ENCODE measurements at regions not wholly inside any gene's neighbourhood (a gene's known extent, or its start where the extent isn't known, plus 50 kb on each side); places are given as distances from the start of the nearest gene placed in this dataset.
"Not testable (repeated sequence)": the region's sequence is repeated elsewhere in the genome, so short reads cannot be mapped to it uniquely, and the experiment has no call there.

DNA sequence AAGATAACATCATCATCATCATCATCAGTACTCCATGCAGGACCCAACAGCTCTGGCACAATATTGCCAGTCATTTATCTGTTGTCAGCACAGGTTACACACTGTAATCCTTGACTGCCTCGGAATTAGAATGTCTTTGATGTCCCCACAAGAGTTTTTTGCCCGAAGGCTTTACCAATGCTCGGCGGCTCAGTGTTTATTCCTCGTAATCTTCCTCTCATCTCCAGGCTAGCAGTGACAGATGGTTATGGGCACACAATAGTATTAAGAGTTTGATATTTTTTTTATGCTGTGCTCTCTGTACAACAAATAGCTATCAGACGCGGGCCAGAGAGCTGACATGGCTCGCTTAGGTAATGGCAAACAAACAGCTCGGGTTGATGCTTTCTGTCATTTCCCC, 515.2 kb downstream of the ZEB2 start:
- ChIA-PET CTCF (interaction anchor here (1.9 kb wide), 1 partner anchor 9 kb away, joined by 6 read pairs; no protein-coding TSS in a partner anchor), POLR2A (no interaction called here)
- H3K4me3 ChIP-seq (ENCODE audit: low read depth, low read length): no peak overlapping the region
- DNase-seq (ENCODE audit: low read depth, low spot score): no peak
- no peak for TF ChIP-seq CTCF (IDR thresholded peaks at IDR 0.05; ENCODE audit: insufficient read depth, low read length, missing control alignments)

DNA sequence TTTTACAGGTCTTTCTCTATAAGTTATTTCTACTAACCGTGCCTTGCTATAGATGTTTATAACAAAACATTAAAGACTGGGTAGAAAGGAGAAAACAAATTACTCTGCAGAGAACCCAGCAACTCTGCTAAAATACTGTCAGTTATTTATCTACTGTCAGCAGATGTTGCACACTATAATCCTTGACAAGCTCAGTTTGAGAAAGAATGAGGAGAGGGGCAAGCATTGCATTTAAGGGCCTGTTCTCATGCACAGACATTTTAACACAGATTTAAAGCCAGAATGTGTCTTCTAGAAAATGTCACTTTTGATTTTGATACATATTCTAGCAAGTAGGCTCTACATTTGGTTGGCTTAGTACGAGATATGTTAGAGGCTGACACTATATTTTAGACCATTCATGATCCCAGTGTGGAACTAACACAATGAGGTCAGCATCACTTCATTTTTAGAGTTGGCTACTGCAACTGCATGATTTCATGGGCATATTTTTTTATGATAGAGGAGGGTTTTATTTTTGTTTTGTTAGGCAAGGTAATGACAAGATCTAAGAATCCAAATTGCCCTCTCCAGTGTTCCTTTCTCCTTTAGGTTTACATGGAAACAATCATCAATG, 516.4 kb downstream of the ZEB2 start:
- CTCF ChIA-PET: no interaction called here
- POLR2A ChIA-PET: no interaction called here
- TF ChIP-seq CTCF (IDR thresholded peaks at IDR 0.05; ENCODE audit: insufficient read depth, low read length, missing control alignments): no peak
- DNase-seq (ENCODE audit: low read depth, low spot score): no peak
- H3K4me3 ChIP-seq (ENCODE audit: low read depth, low read length): no peak overlapping the region

GRCh38 chr2:143996974-143997373, 522.9 kb downstream of the ZEB2 start:
- H3K4me3 ChIP-seq (ENCODE audit: low read depth, low read length): no peak overlapping the region
- TF ChIP-seq CTCF (IDR thresholded peaks at IDR 0.05; ENCODE audit: insufficient read depth, low read length, missing control alignments): no peak
- ChIA-PET CTCF (no interaction called here), POLR2A (no interaction called here)
- DNase-seq (ENCODE audit: low read depth, low spot score): no peak

DNA sequence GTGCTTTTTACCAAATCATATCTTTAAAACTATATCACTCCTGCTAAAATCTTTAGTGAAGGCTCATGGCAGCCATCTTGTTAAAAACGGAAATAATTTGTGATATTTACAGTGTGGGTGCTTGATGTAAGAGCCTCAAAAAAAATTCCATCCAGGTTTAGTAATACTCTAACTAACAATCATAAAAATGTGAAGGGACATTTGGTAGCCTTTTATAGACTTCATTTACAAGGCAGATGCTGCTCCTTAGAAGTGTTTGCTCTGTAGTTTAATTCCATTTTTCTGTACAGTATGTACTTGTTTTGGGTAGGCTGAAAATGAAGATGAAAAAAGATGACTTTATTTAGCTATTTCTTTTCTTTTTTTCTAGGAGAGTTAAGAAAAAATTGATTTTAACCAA, 525.0 kb downstream of the ZEB2 start:
- ChIA-PET CTCF (no interaction called here), POLR2A (no interaction called here)
- TF ChIP-seq CTCF (IDR thresholded peaks at IDR 0.05; ENCODE audit: insufficient read depth, low read length, missing control alignments): no peak
- DNase-seq (ENCODE audit: low read depth, low spot score): no peak
- no peak overlapping the region for H3K4me3 ChIP-seq (ENCODE audit: low read depth, low read length)

DNA sequence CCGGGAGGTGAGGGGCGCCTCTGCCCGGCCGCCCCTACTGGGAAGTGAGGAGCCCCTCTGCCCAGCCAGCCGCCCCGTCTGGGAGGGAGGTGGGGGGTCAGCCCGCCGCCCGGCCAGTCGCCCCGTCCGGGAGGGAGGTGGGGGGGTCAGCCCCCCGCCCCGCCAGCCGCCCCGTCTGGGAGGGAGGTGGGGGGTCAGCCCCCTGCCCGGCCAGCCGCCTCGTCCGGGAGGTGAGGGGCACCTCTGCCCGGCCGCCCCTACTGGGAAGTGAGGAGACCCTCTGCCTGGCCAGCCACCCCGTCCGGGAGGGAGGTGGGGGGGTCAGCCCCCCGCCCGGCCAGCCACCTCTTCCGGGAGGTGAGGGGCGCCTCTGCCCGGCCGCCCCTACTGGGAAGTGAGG, 528.3 kb downstream of the ZEB2 start:
- POLR2A ChIA-PET; H3K4me3 ChIP-seq (ENCODE audit: low read depth, low read length); CTCF ChIA-PET; DNase-seq (ENCODE audit: low read depth, low spot score): not testable (repeated sequence)

- ChIA-PET CTCF (interaction anchor here (0.7 kb wide), 1 partner anchor 129 kb away, joined by 3 read pairs; no protein-coding TSS in a partner anchor), POLR2A (no interaction called here)
- TF ChIP-seq CTCF (IDR thresholded peaks at IDR 0.05; ENCODE audit: insufficient read depth, low read length, missing control alignments): no peak
- no peak for DNase-seq (ENCODE audit: low read depth, low spot score)
- no peak overlapping the region for H3K4me3 ChIP-seq (ENCODE audit: low read depth, low read length)
Measured at GRCh38 chr2:143988082-143988481, 531.8 kb downstream of the ZEB2 start.

DNA sequence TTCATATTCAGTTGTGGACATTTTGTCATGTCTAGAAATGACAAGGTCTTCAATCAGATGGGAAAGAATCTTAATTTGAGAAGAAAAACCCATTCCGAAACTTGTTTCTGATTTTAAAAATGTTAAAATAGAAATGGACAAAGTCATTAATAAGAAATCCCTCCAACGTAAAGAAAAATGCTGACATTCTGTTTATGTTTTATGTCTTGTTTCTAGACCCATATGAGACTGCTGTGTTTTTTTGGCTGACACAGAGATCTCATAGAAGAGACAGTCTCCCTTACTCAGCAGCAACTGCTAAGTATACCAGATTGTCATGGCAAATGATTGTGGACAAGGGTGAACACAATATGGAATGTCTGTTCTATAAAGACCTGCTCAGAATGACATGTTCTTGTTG, 538.5 kb downstream of the ZEB2 start:
- no peak for DNase-seq (ENCODE audit: low read depth, low spot score)
- no peak for TF ChIP-seq CTCF (IDR thresholded peaks at IDR 0.05; ENCODE audit: insufficient read depth, low read length, missing control alignments)
- no peak overlapping the region for H3K4me3 ChIP-seq (ENCODE audit: low read depth, low read length)
- POLR2A ChIA-PET: no interaction called here
- CTCF ChIA-PET: no interaction called here

All from AG04449 (cell line).